ENCODE measurements at regions not wholly inside any gene's neighbourhood (a gene's known extent, or its start where the extent isn't known, plus 50 kb on each side); places are given as distances from the start of the nearest gene placed in this dataset.
A peak's percentile ranks its signal among the peaks of the same experiment; 100 is the strongest.

GRCh38 chr13:73517766-73518165, 459.0 kb downstream of the KLF5 start:
- DNase-seq (ENCODE audit: low read depth) = no peak

GRCh38 chr13:73516731-73517130, 457.9 kb downstream of the KLF5 start:
- no peak for DNase-seq (ENCODE audit: low read depth)

DNA sequence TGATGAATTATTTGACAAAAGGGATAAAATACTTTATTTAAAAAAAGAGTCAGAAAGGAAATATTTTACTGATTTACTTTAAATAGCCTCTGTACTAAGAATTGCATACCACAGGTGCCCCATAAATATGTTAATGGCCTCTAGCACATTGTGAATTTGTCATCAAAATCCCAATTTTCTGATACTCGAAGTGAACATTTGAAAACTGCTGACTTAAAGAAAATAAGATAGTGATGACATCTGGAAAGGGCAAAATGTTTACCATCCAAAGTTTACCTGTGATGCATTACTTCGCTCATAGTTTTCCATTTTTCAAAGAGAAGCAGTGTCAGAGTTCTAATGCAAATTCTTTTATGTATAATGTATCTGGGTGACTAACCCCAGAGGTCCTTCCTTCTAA, 455.4 kb downstream of the KLF5 start:
- DNase-seq (ENCODE audit: low read depth) = no peak

GRCh38 chr13:73513751-73514150, 454.9 kb downstream of the KLF5 start:
- no peak for DNase-seq (ENCODE audit: low read depth)

DNA sequence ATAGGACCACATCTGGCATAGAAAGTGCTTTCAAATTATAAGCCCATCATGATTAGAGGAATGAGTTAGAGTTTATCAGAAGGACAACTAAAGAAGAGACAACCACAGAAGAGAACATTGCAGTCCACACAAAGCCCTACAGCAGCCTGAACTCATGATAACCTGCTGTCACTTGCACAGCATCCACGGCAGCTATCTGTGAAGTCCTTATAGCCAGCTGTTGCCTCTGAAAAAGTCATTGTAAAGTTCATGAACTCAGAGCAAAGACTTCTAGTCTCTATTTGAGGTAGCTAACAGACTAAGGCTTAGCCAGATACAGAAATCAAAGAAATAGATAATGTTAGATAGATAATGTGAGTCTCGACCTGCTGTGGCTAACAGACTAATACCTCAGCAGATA, 450.0 kb downstream of the KLF5 start:
- no peak for DNase-seq (ENCODE audit: low read depth)

DNA sequence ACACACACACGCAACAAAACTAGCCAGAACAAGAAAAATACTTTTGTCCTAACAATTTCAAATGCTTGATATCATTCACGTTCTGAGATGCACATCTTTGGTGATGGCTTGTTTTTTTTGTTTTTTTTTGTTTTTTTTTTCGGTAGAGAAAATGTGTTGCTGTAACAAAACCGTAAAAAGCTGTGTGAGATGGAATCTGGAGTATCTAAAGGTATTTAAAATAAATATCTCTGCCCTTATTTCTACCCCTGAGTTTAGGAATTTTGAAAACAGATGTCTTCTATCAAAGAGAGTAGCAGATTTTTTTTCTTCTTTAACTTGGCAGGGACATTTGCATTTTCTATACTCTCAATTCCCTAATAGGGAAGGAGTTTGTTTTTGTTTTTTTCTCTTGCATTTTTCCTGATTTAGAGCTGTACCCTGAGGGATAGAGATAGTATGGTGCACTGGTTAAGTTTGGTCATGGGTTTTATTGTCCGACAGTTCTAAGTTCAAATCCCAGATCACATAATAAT, 446.6 kb downstream of the KLF5 start:
- DNase-seq (ENCODE audit: low read depth) = no peak

GRCh38 chr13:73499695-73500094, 440.9 kb downstream of the KLF5 start:
- no peak for DNase-seq (ENCODE audit: low read depth)

DNA sequence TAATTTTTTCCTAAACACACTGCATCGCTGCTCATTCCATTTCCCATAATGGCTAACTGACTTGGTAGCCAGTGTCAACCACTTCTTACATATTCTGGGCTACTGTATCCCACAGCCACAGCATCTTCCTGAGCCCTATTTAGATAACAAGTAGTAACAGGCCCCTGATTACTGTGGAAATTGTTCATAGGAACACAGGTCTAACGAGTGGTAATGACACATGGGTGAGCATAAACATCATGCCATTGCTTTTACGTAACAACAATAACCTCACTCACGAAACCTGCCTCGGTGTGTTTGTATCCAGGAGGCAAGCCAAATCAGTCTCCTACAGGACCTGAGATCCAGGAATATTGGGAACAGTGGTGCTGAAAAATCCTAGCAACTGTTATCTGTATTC, 438.6 kb downstream of the KLF5 start:
- no peak for DNase-seq (ENCODE audit: low read depth)

GRCh38 chr13:73496711-73497110, 437.9 kb downstream of the KLF5 start:
- no peak for DNase-seq (ENCODE audit: low read depth)

GRCh38 chr13:73492811-73493210, 434.0 kb downstream of the KLF5 start:
- DNase-seq (ENCODE audit: low read depth) = no peak

DNA sequence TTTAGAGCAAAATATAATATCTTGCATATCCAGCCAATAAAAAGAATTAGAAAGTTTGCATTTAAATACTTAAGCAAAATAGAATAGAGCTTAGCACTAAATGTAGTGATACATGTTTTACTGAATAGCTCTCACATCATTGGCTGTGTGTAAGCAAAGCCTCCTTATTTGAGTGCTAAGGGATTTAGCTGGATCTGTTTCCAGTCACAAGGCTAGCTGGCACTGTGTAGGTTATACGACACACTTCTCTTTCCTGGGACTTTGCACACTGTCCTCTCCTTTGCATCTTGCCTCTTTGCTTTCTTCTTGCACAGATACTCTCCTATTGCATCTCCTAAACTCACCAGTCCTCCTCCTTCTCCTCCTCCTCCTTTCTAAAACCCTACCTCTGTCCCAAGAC, 423.8 kb downstream of the KLF5 start:
- no peak for DNase-seq (ENCODE audit: low read depth)

GRCh38 chr13:73481886-73482445, 423.2 kb downstream of the KLF5 start:
- no peak for DNase-seq (ENCODE audit: low read depth)

DNA sequence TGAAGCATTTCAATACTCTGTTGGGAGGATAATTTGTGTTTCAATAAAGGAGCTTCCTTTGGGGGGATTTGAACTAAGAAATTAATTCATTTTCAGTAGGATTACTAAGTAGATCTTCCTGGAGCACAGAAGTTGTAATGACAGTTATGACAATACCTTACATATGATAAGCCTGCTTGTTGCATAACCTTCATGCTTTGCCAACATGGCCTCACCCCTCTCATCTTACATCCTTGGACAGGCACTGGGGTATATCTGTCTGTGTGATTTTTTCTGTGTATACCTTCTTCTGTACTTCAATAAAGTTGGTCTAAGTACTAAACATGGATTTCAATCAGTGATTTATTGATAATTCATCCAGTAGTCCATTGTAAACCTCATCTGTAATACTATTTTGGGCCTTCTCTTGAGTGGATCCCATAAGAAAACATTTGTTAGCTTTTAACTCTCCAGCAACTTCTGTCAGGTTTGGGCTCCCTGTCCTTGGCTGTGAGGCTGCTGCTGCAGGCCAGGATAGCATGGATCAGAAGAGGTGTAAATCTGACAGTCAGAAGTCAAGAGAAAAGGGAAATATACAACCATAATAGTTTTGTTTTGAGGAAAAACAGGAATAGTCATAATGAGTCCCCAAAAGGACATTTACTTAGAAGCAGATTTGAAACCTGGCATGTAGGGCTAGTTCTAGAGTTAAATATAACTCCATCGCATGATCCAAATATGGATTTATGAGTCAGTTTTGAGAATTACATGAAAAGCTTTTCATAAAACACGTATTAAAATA, 422.2 kb downstream of the KLF5 start:
- DNase-seq (ENCODE audit: low read depth) = no peak

DNA sequence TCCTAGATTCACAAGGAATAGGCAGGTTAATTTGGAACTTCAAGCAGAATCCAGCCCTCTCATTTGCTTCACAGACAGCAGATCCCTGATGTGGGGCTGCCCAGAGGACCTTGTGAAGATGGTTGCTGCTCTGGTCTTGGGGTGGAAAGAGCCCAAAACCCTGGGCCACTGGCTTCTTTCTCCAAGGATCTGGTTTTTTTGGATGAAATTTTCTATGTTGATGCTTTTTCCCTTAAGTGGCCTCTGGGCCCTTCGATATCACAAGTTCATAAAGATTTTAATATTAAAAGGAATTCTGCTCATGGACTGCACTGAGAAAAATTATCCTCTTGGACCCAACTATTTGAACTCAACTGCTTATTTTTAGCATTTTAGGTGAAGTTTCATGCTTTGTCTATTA, 421.1 kb downstream of the KLF5 start:
- DNase-seq (ENCODE audit: low read depth) = no peak

DNA sequence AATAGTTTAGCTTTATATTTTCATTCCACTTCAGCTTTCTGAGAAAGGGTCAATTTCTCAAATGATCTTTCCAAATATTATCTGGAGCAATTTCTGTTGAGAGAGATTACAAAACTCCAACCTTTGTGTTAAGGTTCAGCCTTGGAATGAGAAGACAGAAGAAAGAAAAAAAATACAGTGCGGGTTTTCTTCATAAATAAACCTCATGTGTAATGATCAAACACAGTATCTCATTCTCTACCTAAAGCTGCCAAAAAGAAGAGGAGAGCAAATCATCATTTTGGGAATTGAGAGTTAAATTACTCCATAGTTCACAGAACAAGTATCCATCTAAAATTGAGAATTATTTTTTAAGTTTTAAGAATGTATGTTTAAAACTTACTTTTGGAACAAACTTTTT, 420.5 kb downstream of the KLF5 start:
- no peak for DNase-seq (ENCODE audit: low read depth)

DNA sequence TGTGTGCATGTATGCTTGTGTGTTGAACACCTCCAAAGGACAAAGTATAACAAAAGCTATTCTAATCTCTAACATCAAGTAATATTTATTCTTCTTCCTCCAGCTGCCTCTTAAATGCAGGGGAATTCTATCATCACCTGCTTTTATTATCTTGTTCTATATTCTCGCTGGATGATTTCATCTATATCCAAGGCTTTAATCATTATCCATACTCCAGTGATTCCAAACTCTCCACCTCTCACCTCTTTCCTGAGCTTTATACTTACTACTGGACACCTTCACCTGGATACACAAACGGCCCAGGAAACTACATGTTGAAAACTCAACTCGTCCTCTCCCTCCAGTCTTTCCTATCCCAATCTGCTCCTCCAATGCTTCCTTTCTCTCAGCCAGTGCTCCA, 418.6 kb downstream of the KLF5 start:
- DNase-seq (ENCODE audit: low read depth) = no peak

GRCh38 chr13:73473016-73473415, 414.2 kb downstream of the KLF5 start:
- DNase-seq (ENCODE audit: low read depth) = no peak

DNA sequence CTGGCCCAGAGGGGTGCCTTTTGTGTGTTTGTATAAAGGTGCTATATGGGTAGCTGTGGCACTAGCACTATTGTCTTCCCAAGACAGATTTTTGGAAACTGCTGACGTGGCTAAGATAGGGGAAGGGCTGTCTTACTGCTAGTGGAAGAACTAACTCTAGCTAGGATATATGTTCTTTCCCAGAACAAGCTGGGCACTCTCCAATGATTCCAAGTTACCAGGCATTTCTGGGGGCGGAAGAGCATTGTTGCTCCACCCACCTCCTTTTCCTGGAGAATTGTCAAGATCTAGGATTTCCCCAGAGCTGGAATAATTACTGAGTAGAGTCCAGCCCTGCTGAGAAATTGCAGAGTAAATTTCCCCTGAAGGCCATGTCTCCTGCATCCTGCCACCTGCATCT, 408.3 kb downstream of the KLF5 start:
- DNase-seq (ENCODE audit: low read depth) = no peak

DNA sequence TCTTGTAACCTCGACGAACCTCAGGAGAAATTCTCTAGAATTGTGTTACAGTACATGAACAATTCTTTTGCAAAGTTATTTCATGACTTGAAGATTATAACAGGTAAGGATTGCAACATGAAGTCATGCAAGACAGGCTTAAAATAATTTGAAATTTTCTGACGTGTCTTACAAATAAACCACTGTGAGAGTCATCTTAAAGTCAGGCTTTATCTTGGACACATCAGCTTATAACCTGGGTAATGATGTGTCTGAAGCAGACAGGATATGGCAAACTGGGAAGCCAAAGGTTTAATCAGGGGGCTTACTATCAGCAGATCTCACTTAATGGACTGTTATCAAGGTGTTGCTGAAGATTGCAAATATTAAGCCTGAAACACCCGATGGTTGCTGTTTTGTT, 407.8 kb downstream of the KLF5 start:
- DNase-seq (ENCODE audit: low read depth) = no peak

- DNase-seq (ENCODE audit: low read depth) = peak; percentile 17
Measured at GRCh38 chr13:73465617-73465971, 406.8 kb downstream of the KLF5 start.

DNA sequence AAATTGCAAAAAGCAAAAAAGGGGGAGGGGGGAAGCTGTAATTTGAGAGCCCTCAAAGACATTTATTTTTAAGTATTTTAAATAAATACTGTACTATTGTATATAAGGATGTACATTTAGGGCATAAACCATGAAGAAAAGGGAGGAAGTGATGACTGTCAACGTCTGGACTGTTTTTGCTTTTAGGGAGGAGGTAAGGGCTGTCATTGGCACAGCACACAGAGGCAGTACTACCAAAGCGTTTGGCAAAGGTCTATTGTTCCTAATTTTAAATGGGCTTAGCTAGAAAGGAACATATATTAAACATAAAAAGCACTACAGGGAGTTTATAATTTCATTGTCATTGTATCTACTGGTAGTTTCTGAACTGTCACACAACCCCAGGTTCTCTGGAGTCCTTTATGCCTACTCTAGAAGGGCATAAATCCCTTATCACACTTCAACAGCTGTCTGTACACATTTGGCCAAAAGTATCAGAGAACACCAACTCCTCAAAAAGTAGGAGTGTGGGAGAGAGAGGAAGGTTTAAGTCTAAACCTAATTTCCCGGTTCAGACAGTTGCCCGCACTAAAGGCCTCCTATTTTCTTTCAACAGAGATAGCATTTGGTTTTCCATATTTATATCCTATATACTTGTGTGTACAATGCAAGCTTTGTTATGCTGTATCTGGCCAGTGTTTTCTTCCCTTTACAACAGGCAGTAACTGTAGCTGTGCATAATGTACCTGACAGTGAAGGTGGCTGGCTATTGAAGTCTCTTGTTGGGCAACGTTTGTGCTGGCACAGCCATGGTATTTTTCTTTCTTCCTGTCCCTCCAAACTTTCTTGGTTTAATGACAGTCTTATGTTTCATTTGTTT, 406.2 kb downstream of the KLF5 start:
- DNase-seq (ENCODE audit: low read depth) = peak; percentile 65

- DNase-seq (ENCODE audit: low read depth) = no peak
Measured at GRCh38 chr13:73462241-73462640, 403.4 kb downstream of the KLF5 start.

All from CMK (cell line).